ENCODE measurements at regions not wholly inside any gene's neighbourhood (a gene's known extent, or its start where the extent isn't known, plus 50 kb on each side); places are given as distances from the start of the nearest gene placed in this dataset.
A peak's percentile ranks its signal among the peaks of the same experiment; 100 is the strongest.

DNA sequence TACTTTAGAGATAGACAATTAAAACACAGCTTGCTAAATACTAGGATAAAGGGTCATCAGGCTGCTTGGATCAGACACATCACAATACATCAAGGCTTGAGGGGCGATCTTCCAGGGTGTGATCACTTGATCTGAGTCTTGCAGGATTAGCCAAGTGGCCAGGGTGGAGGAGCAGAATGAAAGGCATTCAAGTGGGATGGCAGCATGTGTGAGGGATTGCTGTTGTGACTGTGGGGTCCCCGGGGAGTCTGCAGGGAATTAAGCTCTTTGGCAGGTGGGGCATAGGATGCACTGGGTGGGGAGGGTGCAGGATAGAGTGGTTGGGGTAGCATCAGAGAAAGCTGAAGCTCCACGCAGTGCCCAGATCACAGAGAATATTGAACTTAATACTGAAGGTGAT lies 58.0 kb upstream of the TMEM163 start:
- POLR2A ChIA-PET = no interaction called here
- Histone ChIP-seq H3K27me3 (replicated peaks in 1 of 2; ENCODE audit: control insufficient read depth in 2 of 2, extremely low read depth in 1 of 2, insufficient read depth in 2 of 2, low read length in 1 of 2) (no peaks in the 10 kb centered on the region), H3K27ac (ENCODE audit: low read length) (no peak overlapping the region), H3K4me3 (ENCODE audit: control insufficient read depth in 1 of 2, extremely low read depth in 1 of 2, low read length in 1 of 2) (no peak overlapping the region), H3K36me3 (ENCODE audit: control insufficient read depth in 2 of 2, extremely low read depth in 1 of 2, insufficient read depth in 1 of 2, low read length in 1 of 2) (no peaks in the 10 kb centered on the region), H3K9me3 (no peaks in the 10 kb centered on the region), H3K4me1 (ENCODE audit: control insufficient read depth in 1 of 2, extremely low read depth in 1 of 2, insufficient read depth in 2 of 2, low read length in 2 of 2) (peaks cover 0 to 7% of the 10 kb centered on the region in 2 experiments)
- H3K27ac Mint-ChIP-seq = no peak overlapping the region
- DNase-seq (no peak), ATAC-seq (replicated peaks in 1 of 4) (no peak)
- CTCF ChIA-PET = no interaction called here
- peaks cover 11 to 21% (median 15%) of the 10 kb centered on the region in 3 donors for H3K4me1 Mint-ChIP-seq
- 70% methylated on average over 1 of the region's 3 CpGs for WGBS (ENCODE audit: insufficient coverage)
- no peak overlapping the region for H3K4me3 Mint-ChIP-seq
- no peaks in the 10 kb centered on the region for H3K9me3 Mint-ChIP-seq
- H3K27me3 Mint-ChIP-seq = no peaks in the 10 kb centered on the region
- H3K36me3 Mint-ChIP-seq = no peaks in the 10 kb centered on the region

DNA sequence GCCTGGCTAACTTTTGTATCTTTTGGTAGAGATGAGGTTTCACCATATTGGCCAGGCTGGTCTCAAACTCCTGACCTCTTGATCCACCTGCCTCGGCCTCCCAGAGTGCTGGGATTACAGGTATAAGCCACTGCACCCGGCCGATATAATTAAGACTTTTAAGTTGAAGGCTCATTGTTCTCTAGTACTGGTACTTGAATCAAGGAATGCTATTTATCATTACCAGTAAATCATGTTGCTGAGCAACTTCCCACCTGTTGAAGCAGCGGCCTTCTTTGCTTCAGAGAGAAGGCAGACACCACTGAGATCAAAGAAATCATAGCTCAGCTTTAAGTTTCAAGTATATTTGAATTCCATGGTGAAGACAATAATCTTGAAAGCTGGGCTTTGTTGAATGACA lies 58.8 kb upstream of the TMEM163 start:
- Mint-ChIP-seq H3K4me1 (peaks cover 11 to 21% (median 15%) of the 10 kb centered on the region in 3 donors), H3K27ac (no peak overlapping the region), H3K9me3 (no peaks in the 10 kb centered on the region), H3K27me3 (no peaks in the 10 kb centered on the region), H3K36me3 (no peaks in the 10 kb centered on the region), H3K4me3 (no peak overlapping the region)
- Histone ChIP-seq H3K36me3 (ENCODE audit: control insufficient read depth in 2 of 2, extremely low read depth in 1 of 2, insufficient read depth in 1 of 2, low read length in 1 of 2) (no peaks in the 10 kb centered on the region), H3K27ac (ENCODE audit: low read length) (no peak overlapping the region), H3K27me3 (replicated peaks in 1 of 2; ENCODE audit: control insufficient read depth in 2 of 2, extremely low read depth in 1 of 2, insufficient read depth in 2 of 2, low read length in 1 of 2) (no peaks in the 10 kb centered on the region), H3K4me1 (ENCODE audit: control insufficient read depth in 1 of 2, extremely low read depth in 1 of 2, insufficient read depth in 2 of 2, low read length in 2 of 2) (peaks cover 0 to 7% of the 10 kb centered on the region in 2 experiments), H3K4me3 (ENCODE audit: control insufficient read depth in 1 of 2, extremely low read depth in 1 of 2, low read length in 1 of 2) (no peak overlapping the region), H3K9me3 (no peaks in the 10 kb centered on the region)
- CTCF ChIA-PET = no interaction called here
- POLR2A ChIA-PET = no interaction called here
- DNase-seq (no peak), ATAC-seq (replicated peaks in 1 of 4) (no peak)
- 92% methylated on average over 2 of the region's 4 CpGs for WGBS (ENCODE audit: insufficient coverage)

DNA sequence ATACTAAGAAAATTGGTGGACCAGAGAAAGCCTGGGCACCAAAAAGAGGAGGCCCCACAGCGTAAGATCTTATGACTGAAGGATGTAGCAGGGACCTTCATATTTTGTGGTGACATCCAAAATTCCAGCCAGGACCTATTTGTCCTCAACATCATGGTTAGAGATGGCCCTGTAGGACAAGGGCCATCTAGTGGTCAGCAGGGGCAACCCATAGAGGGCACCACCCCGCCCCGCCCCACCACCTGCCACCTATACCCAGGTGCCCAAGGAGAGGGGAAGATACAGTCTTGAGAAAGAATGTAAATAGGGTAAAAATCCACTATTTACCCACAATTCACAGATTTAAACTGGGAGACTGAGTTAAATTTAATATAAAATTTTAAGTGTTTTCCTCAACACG lies 59.6 kb upstream of the TMEM163 start:
- Mint-ChIP-seq H3K27me3 (no peaks in the 10 kb centered on the region), H3K4me1 (peaks cover 11 to 21% (median 15%) of the 10 kb centered on the region in 3 donors), H3K9me3 (no peaks in the 10 kb centered on the region), H3K27ac (no peak overlapping the region), H3K36me3 (no peaks in the 10 kb centered on the region), H3K4me3 (no peak overlapping the region)
- ATAC-seq (replicated peaks in 1 of 4) (no peak), DNase-seq (no peak)
- Histone ChIP-seq H3K4me3 (ENCODE audit: control insufficient read depth in 1 of 2, extremely low read depth in 1 of 2, low read length in 1 of 2) (no peak overlapping the region), H3K9me3 (no peaks in the 10 kb centered on the region), H3K27ac (ENCODE audit: low read length) (no peak overlapping the region), H3K4me1 (ENCODE audit: control insufficient read depth in 1 of 2, extremely low read depth in 1 of 2, insufficient read depth in 2 of 2, low read length in 2 of 2) (peaks cover 0 to 7% of the 10 kb centered on the region in 2 experiments), H3K36me3 (ENCODE audit: control insufficient read depth in 2 of 2, extremely low read depth in 1 of 2, insufficient read depth in 1 of 2, low read length in 1 of 2) (no peaks in the 10 kb centered on the region), H3K27me3 (replicated peaks in 1 of 2; ENCODE audit: control insufficient read depth in 2 of 2, extremely low read depth in 1 of 2, insufficient read depth in 2 of 2, low read length in 1 of 2) (no peaks in the 10 kb centered on the region)
- POLR2A ChIA-PET = no interaction called here
- CTCF ChIA-PET = no interaction called here
- WGBS (ENCODE audit: insufficient coverage) = no CpG with 5 or more reads among the region's 4 CpGs

DNA sequence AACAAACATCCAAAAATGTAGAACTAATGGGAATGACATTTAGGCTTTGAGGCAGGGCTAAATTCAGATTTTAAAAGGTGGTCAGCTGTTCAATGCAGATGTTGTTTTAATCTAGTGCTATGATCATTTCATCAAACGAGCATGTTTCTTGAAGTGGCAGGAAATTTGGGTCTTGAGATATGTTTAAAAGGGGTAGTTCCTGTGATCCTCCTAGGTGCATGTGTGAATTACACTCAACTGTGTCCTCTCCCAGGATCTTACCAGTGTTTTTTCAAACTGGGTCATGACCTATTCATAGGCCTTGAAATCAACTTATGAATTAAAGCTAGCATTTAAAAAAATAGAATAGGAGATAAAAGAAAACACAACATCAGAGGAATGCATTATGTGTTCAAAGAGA lies 57.4 kb upstream of the ACMSD start:
- H3K4me1 Mint-ChIP-seq = peaks cover 6 to 12% (median 7%) of the 10 kb centered on the region in 3 donors
- H3K4me3 Mint-ChIP-seq = no peak overlapping the region
- H3K27me3 Mint-ChIP-seq = peaks cover 3 to 4% of the 10 kb centered on the region in 2 donors
- H3K36me3 Mint-ChIP-seq = no peaks in the 10 kb centered on the region
- ATAC-seq (replicated peaks in 1 of 4) (peak in 1 of 4 experiments; percentile 49), DNase-seq (no peak)
- Histone ChIP-seq H3K4me1 (ENCODE audit: control insufficient read depth in 1 of 2, extremely low read depth in 1 of 2, insufficient read depth in 2 of 2, low read length in 2 of 2) (peaks cover 0 to 5% of the 10 kb centered on the region in 2 experiments), H3K27me3 (replicated peaks in 1 of 2; ENCODE audit: control insufficient read depth in 2 of 2, extremely low read depth in 1 of 2, insufficient read depth in 2 of 2, low read length in 1 of 2) (no peaks in the 10 kb centered on the region), H3K9me3 (no peaks in the 10 kb centered on the region), H3K4me3 (ENCODE audit: control insufficient read depth in 1 of 2, extremely low read depth in 1 of 2, low read length in 1 of 2) (no peak overlapping the region), H3K27ac (ENCODE audit: low read length) (no peak overlapping the region), H3K36me3 (ENCODE audit: control insufficient read depth in 2 of 2, extremely low read depth in 1 of 2, insufficient read depth in 1 of 2, low read length in 1 of 2) (no peaks in the 10 kb centered on the region)
- ChIA-PET CTCF (interaction anchor here (0.6 to 1.2 kb wide), 2 partner anchors 8 to 17 kb away, joined by 3 to 19 read pairs; no protein-coding TSS in a partner anchor), POLR2A (interaction anchor here in 1 of 2 donors (0.6 kb wide), 1 partner anchor 898 kb away, joined by 3 read pairs; no protein-coding TSS in a partner anchor)
- H3K9me3 Mint-ChIP-seq = no peaks in the 10 kb centered on the region
- no peak overlapping the region for H3K27ac Mint-ChIP-seq
- WGBS (ENCODE audit: insufficient coverage) = no CpG with 5 or more reads among the region's 1 CpG

DNA sequence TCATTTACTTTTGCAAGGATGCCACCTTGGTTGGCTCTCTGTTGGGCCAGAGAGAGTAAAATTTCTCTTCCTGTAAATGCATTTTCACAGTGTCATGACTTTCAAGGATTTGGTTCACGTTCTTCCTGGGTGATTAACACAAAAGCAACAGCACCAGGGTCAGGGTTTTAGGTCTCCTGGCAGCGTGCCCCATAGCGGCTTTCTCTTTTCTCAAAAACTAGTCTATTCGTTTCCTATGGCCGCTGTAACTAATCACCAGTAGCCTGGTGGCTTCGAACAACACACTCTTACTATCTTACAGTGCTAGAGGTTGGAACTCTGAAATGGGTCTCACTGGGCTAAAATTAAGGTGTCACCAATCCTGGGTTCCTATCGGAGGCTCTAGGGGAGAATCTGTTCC lies 56.3 kb upstream of the ACMSD start:
- no peak overlapping the region for H3K4me3 Mint-ChIP-seq
- H3K27ac Mint-ChIP-seq = no peak overlapping the region
- Histone ChIP-seq H3K9me3 (no peaks in the 10 kb centered on the region), H3K4me3 (ENCODE audit: control insufficient read depth in 1 of 2, extremely low read depth in 1 of 2, low read length in 1 of 2) (no peak overlapping the region), H3K27me3 (replicated peaks in 1 of 2; ENCODE audit: control insufficient read depth in 2 of 2, extremely low read depth in 1 of 2, insufficient read depth in 2 of 2, low read length in 1 of 2) (no peaks in the 10 kb centered on the region), H3K36me3 (ENCODE audit: control insufficient read depth in 2 of 2, extremely low read depth in 1 of 2, insufficient read depth in 1 of 2, low read length in 1 of 2) (no peaks in the 10 kb centered on the region), H3K27ac (ENCODE audit: low read length) (no peak overlapping the region), H3K4me1 (ENCODE audit: control insufficient read depth in 1 of 2, extremely low read depth in 1 of 2, insufficient read depth in 2 of 2, low read length in 2 of 2) (peaks cover 0 to 5% of the 10 kb centered on the region in 2 experiments)
- H3K27me3 Mint-ChIP-seq = peaks cover 3 to 4% of the 10 kb centered on the region in 2 donors
- no peaks in the 10 kb centered on the region for H3K36me3 Mint-ChIP-seq
- ATAC-seq (replicated peaks in 1 of 4) (no peak), DNase-seq (no peak)
- ChIA-PET POLR2A (no interaction called here), CTCF (interaction anchor here in 1 of 2 donors (0.6 to 1.0 kb wide), 2 partner anchors 17 to 68 kb away, joined by 3 to 4 read pairs; no protein-coding TSS in a partner anchor)
- H3K4me1 Mint-ChIP-seq = peaks cover 6 to 12% (median 7%) of the 10 kb centered on the region in 3 donors
- 67% methylated on average over 3 of the region's 7 CpGs for WGBS (ENCODE audit: insufficient coverage)
- no peaks in the 10 kb centered on the region for H3K9me3 Mint-ChIP-seq

DNA sequence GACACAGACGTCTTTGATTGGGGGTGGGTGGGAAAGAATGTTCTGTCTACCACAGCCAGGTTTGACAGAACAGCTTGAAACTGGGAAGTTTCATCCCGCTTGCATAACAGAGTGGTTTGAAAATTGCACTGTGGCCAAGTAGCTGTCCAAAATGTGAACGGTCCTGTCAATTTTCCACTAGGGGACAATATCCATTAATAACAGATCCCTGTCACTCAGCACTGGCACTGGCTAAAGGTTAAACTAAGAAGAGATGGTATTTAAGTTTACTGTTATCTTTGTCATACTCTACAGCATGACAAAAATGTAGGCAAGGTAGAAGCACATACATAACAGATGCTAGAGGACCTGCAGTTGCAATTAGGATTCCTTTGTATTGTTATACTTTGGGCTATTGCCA lies 55.6 kb upstream of the ACMSD start:
- ATAC-seq (replicated peaks in 1 of 4) = no peak
- H3K27ac Mint-ChIP-seq = no peak overlapping the region
- ChIA-PET POLR2A (no interaction called here), CTCF (interaction anchor here in 1 of 2 donors (1.0 kb wide), 1 partner anchor 18 kb away, joined by 3 read pairs; no protein-coding TSS in a partner anchor)
- WGBS (ENCODE audit: insufficient coverage) = 55% methylated on average over 2 of the region's 3 CpGs
- H3K27me3 Mint-ChIP-seq = peaks cover 3 to 4% of the 10 kb centered on the region in 2 donors
- Histone ChIP-seq H3K27ac (ENCODE audit: low read length) (no peak overlapping the region), H3K4me3 (ENCODE audit: control insufficient read depth in 1 of 2, extremely low read depth in 1 of 2, low read length in 1 of 2) (no peak overlapping the region), H3K9me3 (no peaks in the 10 kb centered on the region), H3K4me1 (ENCODE audit: control insufficient read depth in 1 of 2, extremely low read depth in 1 of 2, insufficient read depth in 2 of 2, low read length in 2 of 2) (peaks cover 0 to 5% of the 10 kb centered on the region in 2 experiments), H3K36me3 (ENCODE audit: control insufficient read depth in 2 of 2, extremely low read depth in 1 of 2, insufficient read depth in 1 of 2, low read length in 1 of 2) (no peaks in the 10 kb centered on the region), H3K27me3 (replicated peaks in 1 of 2; ENCODE audit: control insufficient read depth in 2 of 2, extremely low read depth in 1 of 2, insufficient read depth in 2 of 2, low read length in 1 of 2) (no peaks in the 10 kb centered on the region)
- H3K9me3 Mint-ChIP-seq = no peaks in the 10 kb centered on the region
- peak in 1 of 35 experiments; percentile 23 for DNase-seq
- no peaks in the 10 kb centered on the region for H3K36me3 Mint-ChIP-seq
- no peak overlapping the region for H3K4me3 Mint-ChIP-seq
- H3K4me1 Mint-ChIP-seq = peaks cover 6 to 12% (median 7%) of the 10 kb centered on the region in 3 donors

Data from T-cell (primary cell).